Endodermal cell (in vitro differentiated cells): ENCODE measurements at regions not wholly inside any gene's neighbourhood (a gene's known extent, or its start where the extent isn't known, plus 50 kb on each side); places are given as distances from the start of the nearest gene placed in this dataset.

ENCODE experiments used
- DNase-seq: peaks from one replicate; pipeline ENCODE4 v3.0.0-alpha.2; 2017
- H3K27ac ChIP-seq: 2 replicates; pipeline ENCODE4 v1.5.1; 2013; ENCODE audit warnings: mild to moderate bottlenecking, low read depth, low read length, moderate library complexity
- H3K27me3 ChIP-seq: 2 replicates; pipeline ENCODE4 v1.6.1; 2013; ENCODE audit warnings: mild to moderate bottlenecking, low read length, moderate library complexity; ENCODE audit not compliant: insufficient read depth, control insufficient read depth, poor library complexity, severe bottlenecking
- H3K36me3 ChIP-seq: 2 replicates; pipeline ENCODE4 v1.7.0; 2013; ENCODE audit warnings: mild to moderate bottlenecking, low read length, moderate library complexity; ENCODE audit not compliant: control insufficient read depth, insufficient read depth
- H3K4me1 ChIP-seq: one replicate; pipeline ENCODE4 v1.7.0; 2013; ENCODE audit warnings: low read length; ENCODE audit not compliant: control insufficient read depth, insufficient read depth
- H3K4me3 ChIP-seq: 2 replicates; pipeline ENCODE4 v1.5.1; 2013; ENCODE audit warnings: mild to moderate bottlenecking, low read length, moderate library complexity
- H3K9ac ChIP-seq: 2 replicates; pipeline ENCODE4 v1.6.1; 2013; ENCODE audit warnings: mild to moderate bottlenecking, low read length, moderate library complexity; ENCODE audit not compliant: poor library complexity, severe bottlenecking; ENCODE audit errors: extremely low read depth
- H3K9me3 ChIP-seq: 2 replicates; pipeline ENCODE4 v1.6.1; 2013; ENCODE audit warnings: mild to moderate bottlenecking, low read length, moderate library complexity; ENCODE audit not compliant: control insufficient read depth
- H3K27ac Mint-ChIP-seq: 2 replicates; pipeline ENCODE4 v1.8.0; 2020; ENCODE audit warnings: mixed read lengths
- H3K27me3 Mint-ChIP-seq: 2 replicates; pipeline ENCODE4 v1.8.0; 2021; ENCODE audit warnings: mild to moderate bottlenecking, mixed read lengths; ENCODE audit not compliant: insufficient read depth
- H3K36me3 Mint-ChIP-seq: 2 replicates; pipeline ENCODE4 v1.8.0; 2020; ENCODE audit warnings: low read depth, mixed read lengths
- H3K4me1 Mint-ChIP-seq: 2 replicates; pipeline ENCODE4 v1.8.0; 2020; ENCODE audit warnings: mixed read lengths
- H3K4me3 Mint-ChIP-seq: 2 replicates; pipeline ENCODE4 v1.8.0; 2020; ENCODE audit warnings: mild to moderate bottlenecking, moderate library complexity, mixed read lengths
- H3K9me3 Mint-ChIP-seq: 2 replicates; pipeline ENCODE4 v1.8.0; 2020; ENCODE audit warnings: mild to moderate bottlenecking, mixed read lengths
- CTCF ChIP-seq: fragments of 200-600 bp; sonication (generic); conservative IDR thresholded peaks from 2 replicates; pipeline ENCODE4 v1.5.0; 2021; ENCODE audit warnings: antibody characterized with exemption, mild to moderate bottlenecking
- WGBS, 2 experiments: methylation state at CpG; one replicate each; pipeline versions ENCODE4 v1.1.5 to v1.1.7; 2013; ENCODE audit warnings: missing lambda C conversion rate in 2 of 2, mixed read lengths in 1 of 2; ENCODE audit not compliant: insufficient coverage in 1 of 2, insufficient read length in 1 of 2; 5-methylcytosine and 5-hydroxymethylcytosine counted together

GRCh38 chr13:85417807-85418206 is 381.4 kb downstream of the SLITRK6 start:
- TF ChIP-seq CTCF = no peak
- no peaks in the 10 kb centered on the region for H3K9me3 ChIP-seq
- no peaks in the 10 kb centered on the region for H3K27me3 ChIP-seq
- Mint-ChIP-seq H3K36me3 (no peaks in the 10 kb centered on the region), H3K27ac (no peak overlapping the region), H3K4me1 (no peaks in the 10 kb centered on the region), H3K4me3 (no peak overlapping the region), H3K9me3 (no peaks in the 10 kb centered on the region), H3K27me3 (no peaks in the 10 kb centered on the region)
- no peak overlapping the region for H3K9ac ChIP-seq
- DNase-seq = no peak
- H3K36me3 ChIP-seq = no peaks in the 10 kb centered on the region
- H3K27ac ChIP-seq = no peak overlapping the region
- no peaks in the 10 kb centered on the region for H3K4me1 ChIP-seq
- H3K4me3 ChIP-seq = no peak overlapping the region
- 93 to 100% methylated on average over 4 to 8 of the region's 8 CpGs for WGBS, 2 experiments

GRCh38 chr13:85413664-85414063 is 385.6 kb downstream of the SLITRK6 start:
- Mint-ChIP-seq H3K36me3 (no peaks in the 10 kb centered on the region), H3K4me1 (no peaks in the 10 kb centered on the region), H3K9me3 (no peaks in the 10 kb centered on the region), H3K27ac (no peak overlapping the region), H3K4me3 (no peak overlapping the region), H3K27me3 (no peaks in the 10 kb centered on the region)
- no peak for DNase-seq
- H3K27me3 ChIP-seq = no peaks in the 10 kb centered on the region
- H3K4me3 ChIP-seq = no peak overlapping the region
- no peaks in the 10 kb centered on the region for H3K4me1 ChIP-seq
- WGBS, 2 experiments = 86 to 100% methylated on average over 1 to 2 of the region's 2 CpGs
- H3K9ac ChIP-seq = no peak overlapping the region
- H3K27ac ChIP-seq = no peak overlapping the region
- H3K9me3 ChIP-seq = no peaks in the 10 kb centered on the region
- TF ChIP-seq CTCF = no peak
- H3K36me3 ChIP-seq = no peaks in the 10 kb centered on the region

GRCh38 chr13:85412448-85412847 is 386.8 kb downstream of the SLITRK6 start:
- H3K9me3 ChIP-seq = no peaks in the 10 kb centered on the region
- Mint-ChIP-seq H3K4me3 (no peak overlapping the region), H3K27me3 (no peaks in the 10 kb centered on the region), H3K27ac (no peak overlapping the region), H3K4me1 (no peaks in the 10 kb centered on the region), H3K9me3 (no peaks in the 10 kb centered on the region), H3K36me3 (no peaks in the 10 kb centered on the region)
- no peak overlapping the region for H3K4me3 ChIP-seq
- H3K27me3 ChIP-seq = no peaks in the 10 kb centered on the region
- no peak for TF ChIP-seq CTCF
- H3K27ac ChIP-seq = no peak overlapping the region
- H3K36me3 ChIP-seq = no peaks in the 10 kb centered on the region
- no peak for DNase-seq
- 100% methylated on average over 1 of the region's 1 CpG for WGBS, 2 experiments
- no peak overlapping the region for H3K9ac ChIP-seq
- no peaks in the 10 kb centered on the region for H3K4me1 ChIP-seq
